BLaER1 (cell line): ENCODE measurements at regions not wholly inside any gene's neighbourhood (a gene's known extent, or its start where the extent isn't known, plus 50 kb on each side); places are given as distances from the start of the nearest gene placed in this dataset.

ENCODE experiments used
- H3K27ac ChIP-seq: shearing (Covaris generic); formaldehyde crosslinking; 2 replicates; pipeline ENCODE4 v1.8.1; 2022
- H3K27me3 ChIP-seq: shearing (Covaris generic); formaldehyde crosslinking; 2 replicates; pipeline ENCODE4 v1.8.1; 2022
- H3K36me3 ChIP-seq: shearing (Covaris generic); formaldehyde crosslinking; 2 replicates; pipeline ENCODE4 v1.8.1; 2022
- H3K4me1 ChIP-seq: shearing (Covaris generic); formaldehyde crosslinking; 2 replicates; pipeline ENCODE4 v1.8.1; 2022
- H3K4me2 ChIP-seq: shearing (Covaris generic); formaldehyde crosslinking; 2 replicates; pipeline ENCODE4 v1.8.1; 2022
- H3K4me3 ChIP-seq: shearing (Covaris generic); formaldehyde crosslinking; 2 replicates; pipeline ENCODE4 v1.8.1; 2022
- H3K9ac ChIP-seq: shearing (Covaris generic); formaldehyde crosslinking; 2 replicates; pipeline ENCODE4 v1.8.1; 2022
- H3K9me3 ChIP-seq: shearing (Covaris generic); formaldehyde crosslinking; 2 replicates; pipeline ENCODE4 v1.8.1; 2022
- H4K20me1 ChIP-seq: shearing (Covaris generic); formaldehyde crosslinking; 2 replicates; pipeline ENCODE4 v1.8.1; 2022
- Cebpa-rat ChIP-seq: shearing (Covaris generic); IDR thresholded peaks from 2 replicates; pipeline ENCODE4 v1.8.1; 2022

DNA sequence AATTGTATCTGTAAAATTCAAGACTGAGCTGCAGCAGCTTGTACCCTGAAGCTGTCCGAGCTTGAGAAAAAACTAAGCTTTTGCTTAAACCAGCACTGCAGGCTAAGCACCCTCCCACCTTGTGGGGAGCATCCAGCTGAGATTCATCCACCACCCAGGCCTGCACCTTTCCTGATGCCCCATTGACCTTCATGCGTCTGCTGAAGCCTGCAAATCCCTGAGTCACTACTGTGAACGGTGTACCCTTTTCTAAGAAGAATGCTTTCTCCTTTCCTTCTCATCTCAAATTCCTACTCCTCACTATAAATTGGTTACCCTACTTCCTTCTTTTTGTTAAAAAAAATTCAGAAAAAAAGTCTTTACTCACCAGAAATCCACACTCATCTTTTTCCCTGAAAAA, 90.9 kb upstream of the RGS18 start:
- H3K9me3 ChIP-seq: no peaks in the 10 kb centered on the region
- no peaks in the 10 kb centered on the region for H3K4me1 ChIP-seq
- no peak overlapping the region for H3K27ac ChIP-seq
- H4K20me1 ChIP-seq: no peaks in the 10 kb centered on the region
- no peaks in the 10 kb centered on the region for H3K36me3 ChIP-seq
- H3K9ac ChIP-seq: no peak overlapping the region
- no peak overlapping the region for H3K4me2 ChIP-seq
- H3K27me3 ChIP-seq: no peaks in the 10 kb centered on the region
- no peak overlapping the region for H3K4me3 ChIP-seq
- no peak for TF ChIP-seq Cebpa-rat

DNA sequence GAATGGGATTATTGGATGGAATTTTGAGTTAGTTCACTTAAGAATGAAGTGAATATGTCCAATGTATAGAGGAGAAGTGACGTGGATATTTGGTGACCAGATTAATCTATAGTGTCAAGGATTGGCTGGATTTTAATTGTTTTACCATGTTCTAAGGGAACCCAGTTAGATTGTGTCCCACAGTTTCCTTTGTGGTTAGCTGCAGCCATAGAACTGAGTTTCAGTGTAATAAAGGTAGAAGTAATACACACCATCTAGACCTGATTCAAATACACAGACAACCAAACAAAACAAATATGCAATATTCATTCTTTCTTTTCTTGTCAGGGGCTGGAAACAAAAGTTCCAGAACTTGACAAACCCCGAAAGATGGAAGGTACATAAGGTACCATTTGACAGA, 88.0 kb upstream of the RGS18 start:
- H3K4me1 ChIP-seq: no peaks in the 10 kb centered on the region
- no peak overlapping the region for H3K27ac ChIP-seq
- no peak for TF ChIP-seq Cebpa-rat
- no peaks in the 10 kb centered on the region for H3K27me3 ChIP-seq
- no peak overlapping the region for H3K9ac ChIP-seq
- no peak overlapping the region for H3K4me3 ChIP-seq
- H3K36me3 ChIP-seq: no peaks in the 10 kb centered on the region
- H3K9me3 ChIP-seq: no peaks in the 10 kb centered on the region
- no peak overlapping the region for H3K4me2 ChIP-seq
- H4K20me1 ChIP-seq: no peaks in the 10 kb centered on the region

DNA sequence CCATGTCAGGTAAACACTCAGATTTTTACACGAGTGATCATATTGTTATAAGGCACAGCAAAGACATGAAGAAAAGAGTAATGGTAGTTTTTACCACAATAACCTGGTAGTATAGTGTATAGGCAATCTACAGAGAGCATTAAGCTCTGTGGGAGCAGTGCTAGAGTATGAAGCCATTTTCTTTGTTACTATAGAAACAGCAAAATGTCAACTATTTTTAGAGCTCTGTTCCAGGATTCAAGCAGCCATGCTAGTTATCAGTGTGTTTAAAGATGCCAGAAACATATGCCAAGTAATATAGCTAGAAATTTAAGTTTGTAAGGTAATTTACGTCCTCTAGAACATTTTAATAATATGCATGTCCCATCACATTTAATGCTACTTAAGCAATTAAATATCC, 77.6 kb upstream of the RGS18 start:
- no peaks in the 10 kb centered on the region for H4K20me1 ChIP-seq
- no peak for TF ChIP-seq Cebpa-rat
- no peak overlapping the region for H3K4me2 ChIP-seq
- no peaks in the 10 kb centered on the region for H3K36me3 ChIP-seq
- H3K9me3 ChIP-seq: no peaks in the 10 kb centered on the region
- no peaks in the 10 kb centered on the region for H3K4me1 ChIP-seq
- H3K4me3 ChIP-seq: no peak overlapping the region
- no peaks in the 10 kb centered on the region for H3K27me3 ChIP-seq
- no peak overlapping the region for H3K27ac ChIP-seq
- H3K9ac ChIP-seq: no peak overlapping the region

DNA sequence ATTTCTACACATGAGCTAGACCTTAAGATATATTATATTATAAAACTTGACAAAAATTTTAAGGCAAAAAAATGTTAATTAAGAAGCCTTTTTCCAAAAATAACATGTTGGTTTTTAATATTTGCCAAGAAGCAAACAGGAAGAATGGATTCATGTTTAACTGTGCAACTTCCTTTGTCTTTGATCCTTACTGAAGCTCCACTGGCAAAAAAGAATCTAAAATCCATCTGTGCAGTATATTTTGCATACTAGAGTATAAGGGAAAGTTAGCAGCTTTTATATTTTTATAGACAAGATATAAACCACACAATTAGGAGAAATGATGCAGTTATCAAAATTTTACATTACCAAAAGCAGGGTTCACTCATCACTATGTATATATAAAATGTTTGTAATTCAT, 76.9 kb upstream of the RGS18 start:
- Histone ChIP-seq H3K4me2 (no peak overlapping the region), H3K4me3 (no peak overlapping the region), H3K9me3 (no peaks in the 10 kb centered on the region), H3K36me3 (no peaks in the 10 kb centered on the region), H4K20me1 (no peaks in the 10 kb centered on the region), H3K4me1 (no peaks in the 10 kb centered on the region), H3K27me3 (no peaks in the 10 kb centered on the region), H3K9ac (no peak overlapping the region), H3K27ac (no peak overlapping the region)
- no peak for TF ChIP-seq Cebpa-rat

DNA sequence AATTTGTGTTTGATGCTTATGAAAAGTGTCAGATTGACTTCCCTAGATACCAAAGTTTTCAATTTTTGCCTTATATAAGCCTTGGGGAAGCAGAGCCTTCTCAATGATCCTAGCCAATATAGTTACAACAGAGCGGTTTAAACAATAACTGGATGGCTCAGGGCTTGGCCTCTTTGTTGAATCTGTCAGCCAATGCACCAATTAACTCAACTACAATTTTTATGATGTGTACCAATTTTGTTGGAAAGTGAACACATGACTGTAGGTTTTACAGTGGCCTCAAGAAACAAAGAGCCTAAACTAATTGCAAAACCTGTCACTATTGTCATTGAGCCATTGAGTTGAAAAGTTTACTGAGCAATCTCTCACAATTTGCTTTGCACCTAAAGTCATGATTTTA, 71.6 kb upstream of the RGS18 start:
- no peak overlapping the region for H3K4me2 ChIP-seq
- no peak for TF ChIP-seq Cebpa-rat
- H3K9me3 ChIP-seq: no peaks in the 10 kb centered on the region
- no peak overlapping the region for H3K9ac ChIP-seq
- no peaks in the 10 kb centered on the region for H3K27me3 ChIP-seq
- no peaks in the 10 kb centered on the region for H4K20me1 ChIP-seq
- H3K4me3 ChIP-seq: no peak overlapping the region
- H3K27ac ChIP-seq: no peak overlapping the region
- no peaks in the 10 kb centered on the region for H3K36me3 ChIP-seq
- H3K4me1 ChIP-seq: no peaks in the 10 kb centered on the region

DNA sequence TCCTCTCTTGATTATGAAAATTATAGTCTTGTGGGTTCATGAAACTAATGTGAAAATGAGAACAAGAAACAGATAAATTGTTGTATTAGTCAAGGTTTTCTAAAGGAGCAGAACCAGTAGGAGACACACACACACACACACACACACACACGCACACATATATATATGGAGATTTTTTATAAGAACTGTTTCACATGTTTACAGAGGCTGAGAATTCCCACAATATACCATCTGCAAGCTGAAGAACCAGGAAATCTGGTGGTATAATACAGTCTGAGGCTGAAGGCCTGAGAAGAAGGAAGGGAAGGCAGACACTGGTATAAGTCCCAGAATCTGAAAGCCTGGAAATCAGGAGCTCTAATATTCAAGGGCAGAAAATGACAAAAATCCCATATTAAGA, 70.9 kb upstream of the RGS18 start:
- Histone ChIP-seq H3K9ac (no peak overlapping the region), H3K27me3 (no peaks in the 10 kb centered on the region), H3K9me3 (no peaks in the 10 kb centered on the region), H3K36me3 (no peaks in the 10 kb centered on the region), H3K4me2 (no peak overlapping the region), H3K4me3 (no peak overlapping the region), H3K27ac (no peak overlapping the region), H3K4me1 (no peaks in the 10 kb centered on the region), H4K20me1 (no peaks in the 10 kb centered on the region)
- no peak for TF ChIP-seq Cebpa-rat

DNA sequence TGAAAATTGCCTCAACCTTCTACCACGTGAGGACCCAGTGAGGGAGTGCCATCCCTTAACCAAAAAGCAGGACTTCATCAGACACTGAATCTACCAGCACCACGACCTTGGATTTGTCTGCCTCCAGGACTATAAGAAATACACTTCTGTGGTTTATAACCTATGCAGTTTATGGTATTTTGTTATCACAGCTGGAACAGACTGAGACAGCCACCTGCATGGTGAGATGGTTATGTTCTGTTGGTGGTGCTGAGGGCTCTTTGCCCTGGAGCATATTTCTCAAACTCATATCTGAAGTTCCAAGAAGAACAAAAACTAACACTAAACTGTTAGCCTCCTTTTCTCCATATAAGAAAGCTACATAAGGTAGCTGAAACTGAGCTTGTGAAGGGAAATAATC, 69.8 kb upstream of the RGS18 start:
- Histone ChIP-seq H3K4me3 (no peak overlapping the region), H4K20me1 (no peaks in the 10 kb centered on the region), H3K36me3 (no peaks in the 10 kb centered on the region), H3K9me3 (no peaks in the 10 kb centered on the region), H3K4me2 (no peak overlapping the region), H3K27ac (no peak overlapping the region), H3K9ac (no peak overlapping the region), H3K27me3 (no peaks in the 10 kb centered on the region), H3K4me1 (no peaks in the 10 kb centered on the region)
- TF ChIP-seq Cebpa-rat: no peak

DNA sequence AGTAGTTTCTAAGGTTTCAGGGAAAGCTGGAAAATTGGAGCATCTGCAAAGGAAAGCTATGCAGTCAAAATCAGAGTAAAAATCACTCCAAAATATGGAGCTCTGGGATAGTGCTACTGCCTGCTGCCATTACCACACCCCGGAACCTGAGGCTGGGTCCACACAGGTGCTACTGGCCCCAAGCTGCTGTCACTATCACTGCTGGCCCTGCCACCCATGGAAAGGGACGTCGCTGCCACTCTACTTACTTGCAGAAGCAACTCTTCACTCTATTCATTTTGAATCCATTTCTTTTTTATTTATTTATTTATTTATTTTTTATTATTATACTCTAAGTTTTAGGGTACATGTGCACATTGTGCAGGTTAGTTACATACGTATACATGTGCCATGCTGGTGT, 60.3 kb upstream of the RGS18 start:
- H3K36me3 ChIP-seq: no peaks in the 10 kb centered on the region
- no peaks in the 10 kb centered on the region for H3K4me1 ChIP-seq
- H3K4me2 ChIP-seq: no peak overlapping the region
- no peaks in the 10 kb centered on the region for H4K20me1 ChIP-seq
- H3K27me3 ChIP-seq: no peaks in the 10 kb centered on the region
- no peaks in the 10 kb centered on the region for H3K9me3 ChIP-seq
- no peak for TF ChIP-seq Cebpa-rat
- no peak overlapping the region for H3K9ac ChIP-seq
- no peak overlapping the region for H3K27ac ChIP-seq
- no peak overlapping the region for H3K4me3 ChIP-seq

DNA sequence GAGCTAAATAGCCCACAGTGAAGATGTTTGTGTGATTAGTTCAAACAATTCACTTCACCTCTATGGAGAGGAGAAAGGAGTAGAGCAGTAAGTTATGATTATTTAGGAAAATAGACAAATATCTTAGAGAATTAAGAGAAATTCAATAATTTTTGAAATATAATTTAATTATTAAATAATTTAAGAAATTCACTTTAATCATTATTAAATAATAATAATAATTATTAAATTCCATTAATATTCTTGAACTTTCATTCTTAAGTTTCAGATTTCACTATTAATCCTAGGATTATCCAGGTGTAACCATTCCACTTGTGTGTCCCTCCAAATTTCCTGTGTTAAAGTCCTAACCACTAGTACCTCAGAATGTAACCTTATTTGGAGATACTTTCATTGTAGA, 58.9 kb upstream of the RGS18 start:
- Histone ChIP-seq H3K27me3 (no peaks in the 10 kb centered on the region), H4K20me1 (no peaks in the 10 kb centered on the region), H3K36me3 (no peaks in the 10 kb centered on the region), H3K27ac (no peak overlapping the region), H3K4me1 (no peaks in the 10 kb centered on the region), H3K4me2 (no peak overlapping the region), H3K9ac (no peak overlapping the region), H3K9me3 (no peaks in the 10 kb centered on the region), H3K4me3 (no peak overlapping the region)
- no peak for TF ChIP-seq Cebpa-rat

DNA sequence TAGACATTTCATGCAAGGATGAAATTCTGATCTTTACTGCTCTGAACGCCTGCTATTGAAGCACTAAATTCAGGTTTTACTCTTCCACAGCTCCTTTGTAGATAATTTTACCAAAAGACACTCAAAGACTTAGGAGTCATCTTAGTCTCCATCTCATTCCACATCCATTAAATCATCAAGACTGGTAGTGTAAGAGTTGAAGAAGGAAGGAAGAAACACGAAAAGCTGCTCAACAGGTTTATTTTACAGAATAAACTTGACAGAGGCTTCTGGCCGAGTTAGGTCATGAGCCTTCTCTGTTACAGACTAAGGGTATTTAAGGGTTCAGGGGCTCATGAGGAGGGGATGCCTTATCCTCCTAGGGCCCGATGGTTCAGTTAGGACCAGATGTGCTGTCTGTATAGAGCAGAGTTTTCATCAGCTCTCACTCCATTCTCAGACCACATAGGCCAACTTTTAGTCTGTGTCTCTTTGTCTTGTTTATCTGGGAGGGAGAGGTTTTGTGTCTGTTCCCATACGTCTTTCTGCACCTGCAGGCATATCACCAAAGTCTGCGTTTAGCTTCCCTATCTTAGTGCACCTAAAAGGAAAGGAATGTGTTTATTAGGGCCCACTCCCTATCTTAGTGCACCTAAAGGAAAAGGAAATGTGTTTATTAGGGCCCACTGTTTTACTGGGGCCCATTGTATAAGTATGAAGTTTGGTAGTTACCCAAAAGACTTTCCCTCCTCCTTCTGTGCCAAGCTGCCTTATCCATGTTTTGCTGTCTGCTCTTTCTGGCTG, 57.4 kb upstream of the RGS18 start:
- no peaks in the 10 kb centered on the region for H4K20me1 ChIP-seq
- no peaks in the 10 kb centered on the region for H3K36me3 ChIP-seq
- no peak for TF ChIP-seq Cebpa-rat
- no peak overlapping the region for H3K9ac ChIP-seq
- H3K4me2 ChIP-seq: no peak overlapping the region
- no peaks in the 10 kb centered on the region for H3K4me1 ChIP-seq
- no peak overlapping the region for H3K27ac ChIP-seq
- no peak overlapping the region for H3K4me3 ChIP-seq
- H3K27me3 ChIP-seq: no peaks in the 10 kb centered on the region
- no peaks in the 10 kb centered on the region for H3K9me3 ChIP-seq

DNA sequence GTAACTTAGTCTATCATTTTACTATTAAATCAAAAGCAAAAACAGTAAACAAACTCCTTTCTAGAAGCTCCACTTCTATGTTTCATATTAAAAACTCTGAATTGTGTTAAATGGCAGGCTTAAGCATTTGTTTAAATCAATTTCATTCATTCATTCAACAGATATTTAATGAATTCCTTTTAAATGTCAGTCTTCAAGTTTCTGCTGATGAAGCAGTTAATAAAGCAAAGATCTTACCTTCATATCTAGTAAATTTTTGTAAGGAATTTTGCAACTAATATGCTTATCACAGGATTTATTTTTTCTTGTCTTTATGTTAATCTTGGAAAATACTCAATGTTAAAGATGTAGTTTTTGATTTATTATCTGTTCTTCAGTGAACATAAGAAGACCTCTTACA, 54.1 kb upstream of the RGS18 start:
- no peak overlapping the region for H3K9ac ChIP-seq
- no peak overlapping the region for H3K27ac ChIP-seq
- no peak overlapping the region for H3K4me2 ChIP-seq
- no peaks in the 10 kb centered on the region for H3K4me1 ChIP-seq
- no peaks in the 10 kb centered on the region for H3K9me3 ChIP-seq
- H4K20me1 ChIP-seq: no peaks in the 10 kb centered on the region
- H3K4me3 ChIP-seq: no peak overlapping the region
- H3K27me3 ChIP-seq: no peaks in the 10 kb centered on the region
- no peak for TF ChIP-seq Cebpa-rat
- H3K36me3 ChIP-seq: no peaks in the 10 kb centered on the region
